Stimulated activated memory B cell treated with anti-CD40 and anti-IgM and Interleukin-4, amounts not matched to agents 10 μg/mL and 1 μg/mL and 100 μg/mL, for 72 hours (primary cell): ENCODE measurements at regions not wholly inside any gene's neighbourhood (a gene's known extent, or its start where the extent isn't known, plus 50 kb on each side); places are given as distances from the start of the nearest gene placed in this dataset.
"Not testable (repeated sequence)": the region's sequence is repeated elsewhere in the genome, so short reads cannot be mapped to it uniquely, and the experiment has no call there.

Source experiments
- ATAC-seq: fragments of 150-1000 bp; cut with Tn5 transposase; 2 replicates; pipeline ENCODE4 v1.10.0; 2021
- H3K27ac Mint-ChIP-seq: one replicate; pipeline ENCODE4 v1.8.0; 2022; ENCODE audit warnings: mild to moderate bottlenecking, mixed read lengths
- H3K27me3 Mint-ChIP-seq: one replicate; pipeline ENCODE4 v1.8.0; 2022; ENCODE audit warnings: mixed read lengths
- H3K36me3 Mint-ChIP-seq: one replicate; pipeline ENCODE4 v1.8.0; 2022; ENCODE audit warnings: mixed read lengths
- H3K4me1 Mint-ChIP-seq: one replicate; pipeline ENCODE4 v1.8.0; 2022; ENCODE audit warnings: mixed read lengths
- H3K4me3 Mint-ChIP-seq: one replicate; pipeline ENCODE4 v1.8.0; 2022; ENCODE audit warnings: mild to moderate bottlenecking, moderate library complexity, mixed read lengths
- H3K9me3 Mint-ChIP-seq: one replicate; pipeline ENCODE4 v1.8.0; 2022; ENCODE audit warnings: mixed read lengths

- Mint-ChIP-seq H3K27ac (no peak overlapping the region), H3K4me3 (no peak overlapping the region), H3K27me3 (no peaks in the 10 kb centered on the region), H3K9me3 (peaks cover 3% of the 10 kb centered on the region), H3K36me3 (no peaks in the 10 kb centered on the region), H3K4me1 (no peaks in the 10 kb centered on the region)
- ATAC-seq = no peak
Measured at GRCh38 chr20:4635781-4636180, 50.5 kb upstream of the PRNP start.

- H3K4me1 Mint-ChIP-seq = no peaks in the 10 kb centered on the region
- ATAC-seq = no peak
- H3K9me3 Mint-ChIP-seq = peaks cover 3% of the 10 kb centered on the region
- H3K27me3 Mint-ChIP-seq = no peaks in the 10 kb centered on the region
- no peak overlapping the region for H3K27ac Mint-ChIP-seq
- no peaks in the 10 kb centered on the region for H3K36me3 Mint-ChIP-seq
- H3K4me3 Mint-ChIP-seq = no peak overlapping the region
Measured at GRCh38 chr20:4635342-4635741, 50.9 kb upstream of the PRNP start.

GRCh38 chr20:4633780-4634179 is 52.5 kb upstream of the PRNP start:
- ATAC-seq = no peak
- Mint-ChIP-seq H3K36me3 (no peaks in the 10 kb centered on the region), H3K27ac (no peak overlapping the region), H3K4me1 (peaks cover 7% of the 10 kb centered on the region), H3K9me3 (peaks cover 3% of the 10 kb centered on the region), H3K27me3 (no peaks in the 10 kb centered on the region), H3K4me3 (no peak overlapping the region)

- no peaks in the 10 kb centered on the region for H3K27me3 Mint-ChIP-seq
- H3K27ac Mint-ChIP-seq = no peak overlapping the region
- peaks cover 7% of the 10 kb centered on the region for H3K4me1 Mint-ChIP-seq
- H3K36me3 Mint-ChIP-seq = no peaks in the 10 kb centered on the region
- no peak overlapping the region for H3K4me3 Mint-ChIP-seq
- peaks cover 3% of the 10 kb centered on the region for H3K9me3 Mint-ChIP-seq
- no peak for ATAC-seq
Measured at GRCh38 chr20:4633379-4633778, 52.9 kb upstream of the PRNP start.

GRCh38 chr20:4632876-4633275 is 53.4 kb upstream of the PRNP start:
- H3K36me3 Mint-ChIP-seq = no peaks in the 10 kb centered on the region
- no peaks in the 10 kb centered on the region for H3K27me3 Mint-ChIP-seq
- peaks cover 7% of the 10 kb centered on the region for H3K4me1 Mint-ChIP-seq
- H3K4me3 Mint-ChIP-seq = no peak overlapping the region
- H3K27ac Mint-ChIP-seq = no peak overlapping the region
- H3K9me3 Mint-ChIP-seq = peaks cover 3% of the 10 kb centered on the region
- ATAC-seq = no peak

- no peak for ATAC-seq
- no peak overlapping the region for H3K27ac Mint-ChIP-seq
- no peak overlapping the region for H3K4me3 Mint-ChIP-seq
Measured at GRCh38 chr20:4626228-4626627, 60.0 kb upstream of the PRNP start.

GRCh38 chr20:4625687-4626086 is 60.6 kb upstream of the PRNP start:
- peaks cover 10% of the 10 kb centered on the region for H3K36me3 Mint-ChIP-seq
- H3K4me1 Mint-ChIP-seq = peaks cover 12% of the 10 kb centered on the region
- no peak for ATAC-seq
- no peak overlapping the region for H3K27ac Mint-ChIP-seq
- H3K27me3 Mint-ChIP-seq = no peaks in the 10 kb centered on the region
- no peak overlapping the region for H3K4me3 Mint-ChIP-seq
- peaks cover 6% of the 10 kb centered on the region for H3K9me3 Mint-ChIP-seq

More at GRCh38 chr20:4626228-4626627, 60.0 kb upstream of the PRNP start:
- Mint-ChIP-seq H3K36me3 (peaks cover 10% of the 10 kb centered on the region), H3K27me3 (no peaks in the 10 kb centered on the region), H3K4me1 (peaks cover 12% of the 10 kb centered on the region), H3K9me3 (peaks cover 6% of the 10 kb centered on the region)

- not testable (repeated sequence) for H3K27ac Mint-ChIP-seq, H3K9me3 Mint-ChIP-seq, H3K4me1 Mint-ChIP-seq, H3K4me3 Mint-ChIP-seq, ATAC-seq, H3K36me3 Mint-ChIP-seq, H3K27me3 Mint-ChIP-seq
Measured at GRCh38 chr20:4624675-4625336, 61.5 kb upstream of the PRNP start.

- H3K4me1 Mint-ChIP-seq, H3K4me3 Mint-ChIP-seq, H3K36me3 Mint-ChIP-seq, H3K27me3 Mint-ChIP-seq, H3K27ac Mint-ChIP-seq, ATAC-seq: not testable (repeated sequence)
- peaks cover 17% of the 10 kb centered on the region for H3K9me3 Mint-ChIP-seq
Measured at GRCh38 chr20:4619144-4619543, 67.1 kb upstream of the PRNP start.

- no peak overlapping the region for H3K27ac Mint-ChIP-seq
- peaks cover 17% of the 10 kb centered on the region for H3K9me3 Mint-ChIP-seq
- peaks cover 9% of the 10 kb centered on the region for H3K36me3 Mint-ChIP-seq
- no peaks in the 10 kb centered on the region for H3K27me3 Mint-ChIP-seq
- no peak overlapping the region for H3K4me3 Mint-ChIP-seq
- H3K4me1 Mint-ChIP-seq = peaks cover 13% of the 10 kb centered on the region
- ATAC-seq = no peak
Measured at GRCh38 chr20:4617484-4617883, 68.8 kb upstream of the PRNP start.

- H3K4me1 Mint-ChIP-seq = peaks cover 13% of the 10 kb centered on the region
- H3K27ac Mint-ChIP-seq = no peak overlapping the region
- ATAC-seq = no peak
- H3K9me3 Mint-ChIP-seq = peaks cover 14% of the 10 kb centered on the region
- no peaks in the 10 kb centered on the region for H3K27me3 Mint-ChIP-seq
- H3K4me3 Mint-ChIP-seq = no peak overlapping the region
- peaks cover 5% of the 10 kb centered on the region for H3K36me3 Mint-ChIP-seq
Measured at GRCh38 chr20:4617019-4617418, 69.2 kb upstream of the PRNP start.

- Mint-ChIP-seq H3K4me1 (peaks cover 20% of the 10 kb centered on the region), H3K36me3 (no peaks in the 10 kb centered on the region), H3K27ac (peak overlapping the region; percentile 60), H3K27me3 (no peaks in the 10 kb centered on the region), H3K4me3 (no peak overlapping the region), H3K9me3 (peaks cover 12% of the 10 kb centered on the region)
- ATAC-seq = peak; percentile 81
Measured at GRCh38 chr20:4613718-4614620, 72.3 kb upstream of the PRNP start.

GRCh38 chr20:4613184-4613583 is 73.1 kb upstream of the PRNP start:
- Mint-ChIP-seq H3K4me1 (peaks cover 20% of the 10 kb centered on the region), H3K4me3 (no peak overlapping the region), H3K27ac (peak overlapping the region; percentile 60), H3K27me3 (no peaks in the 10 kb centered on the region), H3K9me3 (peaks cover 12% of the 10 kb centered on the region), H3K36me3 (no peaks in the 10 kb centered on the region)
- no peak for ATAC-seq

GRCh38 chr20:4610871-4611270 is 75.4 kb upstream of the PRNP start:
- no peak overlapping the region for H3K27ac Mint-ChIP-seq
- ATAC-seq = no peak
- no peaks in the 10 kb centered on the region for H3K36me3 Mint-ChIP-seq
- H3K4me1 Mint-ChIP-seq = peaks cover 32% of the 10 kb centered on the region
- H3K4me3 Mint-ChIP-seq = no peak overlapping the region
- H3K27me3 Mint-ChIP-seq = no peaks in the 10 kb centered on the region
- H3K9me3 Mint-ChIP-seq = peaks cover 4% of the 10 kb centered on the region

- Mint-ChIP-seq H3K4me3 (no peak overlapping the region), H3K4me1 (peaks cover 32% of the 10 kb centered on the region), H3K27ac (peak overlapping the region; percentile 57)
Measured at GRCh38 chr20:4609511-4609910, 76.7 kb upstream of the PRNP start.

GRCh38 chr20:4608861-4609260 is 77.4 kb upstream of the PRNP start:
- no peak overlapping the region for H3K27ac Mint-ChIP-seq
- no peak overlapping the region for H3K4me3 Mint-ChIP-seq

More at GRCh38 chr20:4609511-4609910, 76.7 kb upstream of the PRNP start:
- Mint-ChIP-seq H3K27me3 (peaks cover 13% of the 10 kb centered on the region), H3K36me3 (no peaks in the 10 kb centered on the region), H3K9me3 (no peaks in the 10 kb centered on the region)
- no peak for ATAC-seq

More at GRCh38 chr20:4608861-4609260, 77.4 kb upstream of the PRNP start:
- Mint-ChIP-seq H3K9me3 (no peaks in the 10 kb centered on the region), H3K36me3 (no peaks in the 10 kb centered on the region), H3K4me1 (peaks cover 26% of the 10 kb centered on the region), H3K27me3 (peaks cover 19% of the 10 kb centered on the region)
- peak; percentile 40 for ATAC-seq
